ENCODE measurements at regions not wholly inside any gene's neighbourhood (a gene's known extent, or its start where the extent isn't known, plus 50 kb on each side); places are given as distances from the start of the nearest gene placed in this dataset.

GRCh38 chr19:46947866-46948265, 71.8 kb upstream of the NPAS1 start:
- ATAC-seq (ENCODE audit: low read depth) = no peak
- H3K27me3 ChIP-seq (ENCODE audit: insufficient read depth, poor library complexity, severe bottlenecking) = no peaks in the 10 kb centered on the region
- no peak overlapping the region for H3K4me3 ChIP-seq (ENCODE audit: severe bottlenecking)
- DNase-seq (ENCODE audit: low spot score) = no peak
- peaks cover 36% of the 10 kb centered on the region for H3K36me3 ChIP-seq (ENCODE audit: low read depth)
- H3K9me3 ChIP-seq (ENCODE audit: severe bottlenecking) = no peaks in the 10 kb centered on the region
- TF ChIP-seq CTCF (IDR thresholded peaks at IDR 0.05; ENCODE audit: poor library complexity, severe bottlenecking) = no peak
- no peak overlapping the region for H3K27ac ChIP-seq (ENCODE audit: poor library complexity, severe bottlenecking)
- H3K4me1 ChIP-seq (ENCODE audit: insufficient read depth, poor library complexity, severe bottlenecking) = peaks cover 33% of the 10 kb centered on the region

GRCh38 chr19:46950526-46951170, 69.0 kb upstream of the NPAS1 start:
- H3K27ac ChIP-seq (ENCODE audit: poor library complexity, severe bottlenecking) = peak overlapping the region; percentile 83
- peaks cover 26% of the 10 kb centered on the region for H3K36me3 ChIP-seq (ENCODE audit: low read depth)
- ATAC-seq (ENCODE audit: low read depth) (0 out of 3 replicates have a peak, but pooled peaks have one; percentile 3), DNase-seq (ENCODE audit: low spot score) (no peak)
- H3K9me3 ChIP-seq (ENCODE audit: severe bottlenecking) = no peaks in the 10 kb centered on the region
- TF ChIP-seq CTCF (IDR thresholded peaks at IDR 0.05; ENCODE audit: poor library complexity, severe bottlenecking) = no peak
- H3K27me3 ChIP-seq (ENCODE audit: insufficient read depth, poor library complexity, severe bottlenecking) = no peaks in the 10 kb centered on the region
- peaks cover 39% of the 10 kb centered on the region for H3K4me1 ChIP-seq (ENCODE audit: insufficient read depth, poor library complexity, severe bottlenecking)
- H3K4me3 ChIP-seq (ENCODE audit: severe bottlenecking) = no peak overlapping the region

DNA sequence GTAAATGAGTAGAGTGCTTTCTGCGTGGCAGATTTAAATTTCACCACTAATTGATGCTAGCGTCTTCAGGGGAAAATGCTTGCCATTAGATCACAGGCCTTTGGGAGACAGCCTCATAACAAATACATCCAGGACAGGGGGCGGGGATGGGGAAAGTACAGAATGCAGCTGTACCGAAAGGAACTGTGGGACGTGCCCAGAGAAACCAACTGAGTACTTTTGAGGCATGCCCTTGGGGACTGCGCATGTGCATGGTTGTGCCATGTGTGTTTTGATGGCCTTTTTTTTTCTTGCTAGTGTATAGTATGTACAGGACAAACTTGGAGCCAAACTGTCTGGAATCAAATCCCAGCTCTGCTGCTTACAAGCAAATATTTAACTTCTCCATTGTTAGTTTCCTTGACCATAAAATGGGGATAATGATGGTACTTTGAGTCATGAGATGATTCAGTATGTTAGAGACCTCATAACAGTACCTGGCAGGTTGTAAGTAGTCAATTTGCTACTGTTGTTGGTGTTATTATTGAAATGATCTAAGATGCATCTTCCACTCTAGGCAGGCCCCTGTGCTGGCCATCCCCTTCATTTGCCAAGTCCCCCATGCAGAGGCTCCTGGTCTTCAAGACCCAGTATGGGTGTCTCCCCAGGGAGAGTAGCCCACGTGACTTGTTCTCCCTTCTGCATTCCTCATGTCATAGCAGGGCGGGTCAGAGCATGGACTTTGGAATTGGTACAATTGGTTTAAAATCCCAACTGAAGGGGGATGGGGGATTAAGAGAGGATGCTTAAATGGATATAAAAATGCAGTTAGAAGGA, 68.3 kb upstream of the NPAS1 start:
- Histone ChIP-seq H3K27ac (ENCODE audit: poor library complexity, severe bottlenecking) (peak overlapping the region; percentile 83), H3K27me3 (ENCODE audit: insufficient read depth, poor library complexity, severe bottlenecking) (no peaks in the 10 kb centered on the region), H3K4me3 (ENCODE audit: severe bottlenecking) (no peak overlapping the region), H3K36me3 (ENCODE audit: low read depth) (peaks cover 25% of the 10 kb centered on the region), H3K9me3 (ENCODE audit: severe bottlenecking) (no peaks in the 10 kb centered on the region), H3K4me1 (ENCODE audit: insufficient read depth, poor library complexity, severe bottlenecking) (peaks cover 40% of the 10 kb centered on the region)
- peak; percentile 87 for ATAC-seq (ENCODE audit: low read depth)
- DNase-seq (ENCODE audit: low spot score) = peak; percentile 83
- no peak for TF ChIP-seq CTCF (IDR thresholded peaks at IDR 0.05; ENCODE audit: poor library complexity, severe bottlenecking)

GRCh38 chr19:46952874-46953273, 66.8 kb upstream of the NPAS1 start:
- no peak for ATAC-seq (ENCODE audit: low read depth)
- H3K36me3 ChIP-seq (ENCODE audit: low read depth) = peaks cover 17% of the 10 kb centered on the region; the same call in 1 of the 2 replicates
- H3K9me3 ChIP-seq (ENCODE audit: severe bottlenecking) = no peaks in the 10 kb centered on the region
- no peak overlapping the region for H3K27ac ChIP-seq (ENCODE audit: poor library complexity, severe bottlenecking)
- DNase-seq (ENCODE audit: low spot score) = no peak
- H3K27me3 ChIP-seq (ENCODE audit: insufficient read depth, poor library complexity, severe bottlenecking) = no peaks in the 10 kb centered on the region
- no peak overlapping the region for H3K4me3 ChIP-seq (ENCODE audit: severe bottlenecking)
- H3K4me1 ChIP-seq (ENCODE audit: insufficient read depth, poor library complexity, severe bottlenecking) = peaks cover 40% of the 10 kb centered on the region
- TF ChIP-seq CTCF (IDR thresholded peaks at IDR 0.05; ENCODE audit: poor library complexity, severe bottlenecking) = no peak

Measured in RWPE2 (cell line).